SK-N-MC (cell line): ENCODE measurements at regions not wholly inside any gene's neighbourhood (a gene's known extent, or its start where the extent isn't known, plus 50 kb on each side); places are given as distances from the start of the nearest gene placed in this dataset.

Experiments used
- EZH2 ChIP-seq: fragments of 200-600 bp; sonication (generic); IDR thresholded peaks from one replicate; pipeline ENCODE4 v1.6.1; 2017; ENCODE audit warnings: antibody characterized with exemption
- FOXP2 ChIP-seq: optimal IDR thresholded peaks from 2 replicates; pipeline ENCODE3; 2011; ENCODE audit warnings: mild to moderate bottlenecking, moderate library complexity; ENCODE audit not compliant: insufficient read depth; ENCODE audit errors: extremely low read length, control extremely low read depth
- POLR2AphosphoS5 ChIP-seq: IDR thresholded peaks from 2 replicates; pipeline ENCODE4 v1.6.1; 2012; ENCODE audit warnings: mild to moderate bottlenecking, low read depth, low read length, borderline replicate concordance

DNA sequence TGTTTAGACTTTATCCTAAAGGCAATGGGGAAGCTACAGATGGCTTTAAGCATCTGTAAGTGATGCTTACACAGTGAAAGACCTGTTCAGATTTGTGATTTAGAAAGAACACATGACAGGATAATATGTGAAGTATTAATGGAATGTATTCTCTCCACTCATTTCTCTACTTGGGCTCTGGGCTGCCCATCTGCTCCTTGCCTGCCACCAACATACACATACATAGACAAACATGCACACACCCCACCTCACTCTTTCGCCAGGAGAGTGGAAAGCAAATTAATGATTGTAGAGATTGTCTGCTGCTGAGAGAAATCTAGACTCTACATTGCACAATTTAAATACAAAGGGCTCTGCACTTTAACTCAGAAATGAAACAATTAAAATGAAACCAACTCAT is 61.0 kb upstream of the NFE2L2 start:
- TF ChIP-seq FOXP2 (no peak), POLR2AphosphoS5 (no peak), EZH2 (no peak)
